ENCODE measurements at regions not wholly inside any gene's neighbourhood (a gene's known extent, or its start where the extent isn't known, plus 50 kb on each side); places are given as distances from the start of the nearest gene placed in this dataset.

DNA sequence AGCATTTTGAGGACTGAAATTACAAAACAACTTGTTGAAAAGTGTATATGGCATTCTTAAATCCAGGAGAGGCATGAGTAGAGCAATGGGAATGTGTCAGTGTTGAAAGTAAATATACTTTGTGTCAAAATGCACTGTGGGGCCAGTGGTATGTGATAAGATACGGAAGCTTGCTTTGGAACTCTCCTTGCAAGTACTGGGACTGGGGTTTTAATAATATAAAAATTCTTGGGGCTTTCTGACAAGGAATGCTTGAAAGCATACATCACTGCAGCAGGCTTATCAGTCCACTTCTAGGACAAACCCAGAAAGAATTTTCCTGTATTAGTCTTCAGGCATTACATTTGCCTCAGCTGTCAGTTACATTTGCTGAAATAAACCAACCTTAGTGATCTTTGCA, 472.8 kb upstream of the FZD8 start:
- TF ChIP-seq, protein P1, sequence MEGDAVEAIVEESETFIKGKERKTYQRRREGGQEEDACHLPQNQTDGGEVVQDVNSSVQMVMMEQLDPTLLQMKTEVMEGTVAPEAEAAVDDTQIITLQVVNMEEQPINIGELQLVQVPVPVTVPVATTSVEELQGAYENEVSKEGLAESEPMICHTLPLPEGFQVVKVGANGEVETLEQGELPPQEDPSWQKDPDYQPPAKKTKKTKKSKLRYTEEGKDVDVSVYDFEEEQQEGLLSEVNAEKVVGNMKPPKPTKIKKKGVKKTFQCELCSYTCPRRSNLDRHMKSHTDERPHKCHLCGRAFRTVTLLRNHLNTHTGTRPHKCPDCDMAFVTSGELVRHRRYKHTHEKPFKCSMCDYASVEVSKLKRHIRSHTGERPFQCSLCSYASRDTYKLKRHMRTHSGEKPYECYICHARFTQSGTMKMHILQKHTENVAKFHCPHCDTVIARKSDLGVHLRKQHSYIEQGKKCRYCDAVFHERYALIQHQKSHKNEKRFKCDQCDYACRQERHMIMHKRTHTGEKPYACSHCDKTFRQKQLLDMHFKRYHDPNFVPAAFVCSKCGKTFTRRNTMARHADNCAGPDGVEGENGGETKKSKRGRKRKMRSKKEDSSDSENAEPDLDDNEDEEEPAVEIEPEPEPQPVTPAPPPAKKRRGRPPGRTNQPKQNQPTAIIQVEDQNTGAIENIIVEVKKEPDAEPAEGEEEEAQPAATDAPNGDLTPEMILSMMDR (IDR thresholded peaks at IDR 0.05): no peak
- 83% methylated on average over 1 of the region's 1 CpG for WGBS (ENCODE audit: insufficient coverage)
- Histone ChIP-seq H3K4me1 (ENCODE audit: control insufficient read depth, insufficient read depth, low read length) (no peaks in the 10 kb centered on the region), H3K36me3 (ENCODE audit: control insufficient read depth, insufficient read depth, low read length) (no peaks in the 10 kb centered on the region), H3K4me3 (ENCODE audit: low read length) (no peak overlapping the region), H3K27ac (ENCODE audit: low read length) (no peak overlapping the region), H3K9me3 (ENCODE audit: control insufficient read depth, insufficient read depth, low read length) (no peaks in the 10 kb centered on the region), H3K27me3 (ENCODE audit: control insufficient read depth, insufficient read depth, low read length) (no peaks in the 10 kb centered on the region)
- H3K36me3 Mint-ChIP-seq: no peaks in the 10 kb centered on the region
- ATAC-seq: no peak
- no peaks in the 10 kb centered on the region for H3K27me3 Mint-ChIP-seq (ENCODE audit: low read depth in 2 of 2)
- no peak overlapping the region for H3K4me3 Mint-ChIP-seq
- H3K4me1 Mint-ChIP-seq: no peaks in the 10 kb centered on the region
- H3K9me3 Mint-ChIP-seq: peaks cover 5 to 12% of the 10 kb centered on the region in 2 donors
- intact Hi-C loops (cut with micrococcal nuclease): no loop called here
- H3K27ac Mint-ChIP-seq: no peak overlapping the region
- DNase-seq: no peak

DNA sequence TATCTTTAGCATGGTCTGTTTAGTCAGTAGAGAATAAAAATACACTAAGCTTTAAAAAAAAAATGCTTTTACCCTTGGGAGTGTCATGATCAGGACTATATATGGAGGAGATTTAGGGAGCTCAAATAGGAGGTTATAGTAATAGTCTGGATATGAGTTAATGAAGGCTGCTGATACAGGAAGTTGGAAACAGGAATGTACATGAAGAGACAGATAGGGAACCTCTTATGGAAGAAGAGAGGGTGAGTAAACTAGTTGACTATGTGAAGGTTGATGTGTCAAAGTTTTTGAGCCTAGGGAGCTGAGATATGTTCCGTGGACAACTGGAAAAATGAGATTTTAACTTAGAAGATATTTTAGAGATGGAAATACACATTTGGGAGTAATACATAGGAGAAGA, 472.0 kb upstream of the FZD8 start:
- peaks cover 5 to 12% of the 10 kb centered on the region in 2 donors for H3K9me3 Mint-ChIP-seq
- no peaks in the 10 kb centered on the region for H3K27me3 ChIP-seq (ENCODE audit: control insufficient read depth, insufficient read depth, low read length)
- no peak overlapping the region for H3K27ac ChIP-seq (ENCODE audit: low read length)
- intact Hi-C loops (cut with micrococcal nuclease): no loop called here
- no peaks in the 10 kb centered on the region for H3K4me1 Mint-ChIP-seq
- no peaks in the 10 kb centered on the region for H3K27me3 Mint-ChIP-seq (ENCODE audit: low read depth in 2 of 2)
- no peaks in the 10 kb centered on the region for H3K4me1 ChIP-seq (ENCODE audit: control insufficient read depth, insufficient read depth, low read length)
- H3K36me3 Mint-ChIP-seq: no peaks in the 10 kb centered on the region
- H3K36me3 ChIP-seq (ENCODE audit: control insufficient read depth, insufficient read depth, low read length): no peaks in the 10 kb centered on the region
- H3K27ac Mint-ChIP-seq: no peak overlapping the region
- ATAC-seq (no peak), DNase-seq (no peak)
- WGBS (ENCODE audit: insufficient coverage): 70% methylated on average over 1 of the region's 1 CpG
- TF ChIP-seq, protein P1 (IDR thresholded peaks at IDR 0.05): no peak
- no peak overlapping the region for H3K4me3 ChIP-seq (ENCODE audit: low read length)
- no peaks in the 10 kb centered on the region for H3K9me3 ChIP-seq (ENCODE audit: control insufficient read depth, insufficient read depth, low read length)
- no peak overlapping the region for H3K4me3 Mint-ChIP-seq

DNA sequence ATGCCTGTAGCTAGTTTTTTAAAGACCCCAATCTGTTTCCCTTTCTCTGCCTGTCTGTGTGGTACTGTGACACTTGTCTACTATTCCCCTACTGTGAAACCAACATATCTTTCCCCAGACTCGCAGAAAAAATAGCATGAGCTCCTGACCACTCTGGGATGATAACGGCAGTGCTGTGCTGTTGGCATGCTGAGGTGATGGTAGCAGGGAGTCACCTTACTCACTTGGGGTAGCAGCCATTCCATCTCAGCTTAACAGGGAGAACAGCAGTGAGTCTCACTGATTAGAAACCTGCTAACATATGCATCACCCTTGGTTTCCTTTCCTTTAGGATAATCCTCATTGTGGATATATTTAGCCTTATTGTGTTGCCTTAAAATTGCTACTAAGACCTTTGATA, 469.6 kb upstream of the FZD8 start:
- no peaks in the 10 kb centered on the region for H3K27me3 Mint-ChIP-seq (ENCODE audit: low read depth in 2 of 2)
- Histone ChIP-seq H3K27me3 (ENCODE audit: control insufficient read depth, insufficient read depth, low read length) (no peaks in the 10 kb centered on the region), H3K4me3 (ENCODE audit: low read length) (no peak overlapping the region), H3K9me3 (ENCODE audit: control insufficient read depth, insufficient read depth, low read length) (no peaks in the 10 kb centered on the region), H3K36me3 (ENCODE audit: control insufficient read depth, insufficient read depth, low read length) (no peaks in the 10 kb centered on the region), H3K27ac (ENCODE audit: low read length) (no peak overlapping the region), H3K4me1 (ENCODE audit: control insufficient read depth, insufficient read depth, low read length) (no peaks in the 10 kb centered on the region)
- intact Hi-C loops (cut with micrococcal nuclease): no loop called here
- H3K27ac Mint-ChIP-seq: no peak overlapping the region
- TF ChIP-seq, protein P1 (IDR thresholded peaks at IDR 0.05): no peak
- DNase-seq (no peak), ATAC-seq (no peak)
- H3K36me3 Mint-ChIP-seq: no peaks in the 10 kb centered on the region
- H3K4me1 Mint-ChIP-seq: no peaks in the 10 kb centered on the region
- no peak overlapping the region for H3K4me3 Mint-ChIP-seq
- WGBS (ENCODE audit: insufficient coverage): 91% methylated on average over 2 of the region's 2 CpGs
- peaks cover 2 to 9% of the 10 kb centered on the region in 2 donors for H3K9me3 Mint-ChIP-seq

DNA sequence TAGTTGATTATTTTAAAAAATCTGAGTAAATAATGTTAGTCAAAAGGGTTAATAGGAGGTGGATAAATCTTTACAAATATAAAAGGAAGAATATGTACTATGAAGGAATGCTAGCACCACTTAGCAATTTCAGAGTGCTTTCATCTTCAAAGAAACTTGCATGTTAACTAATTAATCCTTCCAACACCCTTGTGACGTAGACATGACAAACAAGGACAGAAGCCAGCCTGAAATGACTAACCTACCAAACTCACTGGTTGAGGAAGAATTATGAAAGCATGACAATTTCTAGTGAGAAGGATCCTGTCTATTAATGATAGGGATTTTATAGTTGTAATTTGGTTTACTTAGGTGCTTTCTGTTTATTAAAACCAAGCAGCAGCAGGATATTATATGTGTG, 468.0 kb upstream of the FZD8 start:
- Mint-ChIP-seq H3K36me3 (no peaks in the 10 kb centered on the region), H3K4me3 (no peak overlapping the region), H3K9me3 (peaks cover 2 to 9% of the 10 kb centered on the region in 2 donors), H3K4me1 (no peaks in the 10 kb centered on the region), H3K27me3 (ENCODE audit: low read depth in 2 of 2) (no peaks in the 10 kb centered on the region), H3K27ac (no peak overlapping the region)
- TF ChIP-seq, protein P1 (IDR thresholded peaks at IDR 0.05): no peak
- Histone ChIP-seq H3K4me1 (ENCODE audit: control insufficient read depth, insufficient read depth, low read length) (no peaks in the 10 kb centered on the region), H3K27ac (ENCODE audit: low read length) (no peak overlapping the region), H3K9me3 (ENCODE audit: control insufficient read depth, insufficient read depth, low read length) (no peaks in the 10 kb centered on the region), H3K36me3 (ENCODE audit: control insufficient read depth, insufficient read depth, low read length) (no peaks in the 10 kb centered on the region), H3K27me3 (ENCODE audit: control insufficient read depth, insufficient read depth, low read length) (no peaks in the 10 kb centered on the region), H3K4me3 (ENCODE audit: low read length) (no peak overlapping the region)
- WGBS (ENCODE audit: insufficient coverage): 100% methylated on average over 1 of the region's 1 CpG
- intact Hi-C loops (cut with micrococcal nuclease): no loop called here
- no peak for DNase-seq
- no peak for ATAC-seq

Data from natural killer cell (primary cell).